ENCODE measurements at regions not wholly inside any gene's neighbourhood (a gene's known extent, or its start where the extent isn't known, plus 50 kb on each side); places are given as distances from the start of the nearest gene placed in this dataset.

- no peaks in the 10 kb centered on the region for H3K36me3 Mint-ChIP-seq (ENCODE audit: low read depth)
- no peak overlapping the region for H3K4me3 Mint-ChIP-seq
- DNase-seq = no peak
- H3K9me3 Mint-ChIP-seq = peaks cover 27% of the 10 kb centered on the region
- TF ChIP-seq, protein P1, sequence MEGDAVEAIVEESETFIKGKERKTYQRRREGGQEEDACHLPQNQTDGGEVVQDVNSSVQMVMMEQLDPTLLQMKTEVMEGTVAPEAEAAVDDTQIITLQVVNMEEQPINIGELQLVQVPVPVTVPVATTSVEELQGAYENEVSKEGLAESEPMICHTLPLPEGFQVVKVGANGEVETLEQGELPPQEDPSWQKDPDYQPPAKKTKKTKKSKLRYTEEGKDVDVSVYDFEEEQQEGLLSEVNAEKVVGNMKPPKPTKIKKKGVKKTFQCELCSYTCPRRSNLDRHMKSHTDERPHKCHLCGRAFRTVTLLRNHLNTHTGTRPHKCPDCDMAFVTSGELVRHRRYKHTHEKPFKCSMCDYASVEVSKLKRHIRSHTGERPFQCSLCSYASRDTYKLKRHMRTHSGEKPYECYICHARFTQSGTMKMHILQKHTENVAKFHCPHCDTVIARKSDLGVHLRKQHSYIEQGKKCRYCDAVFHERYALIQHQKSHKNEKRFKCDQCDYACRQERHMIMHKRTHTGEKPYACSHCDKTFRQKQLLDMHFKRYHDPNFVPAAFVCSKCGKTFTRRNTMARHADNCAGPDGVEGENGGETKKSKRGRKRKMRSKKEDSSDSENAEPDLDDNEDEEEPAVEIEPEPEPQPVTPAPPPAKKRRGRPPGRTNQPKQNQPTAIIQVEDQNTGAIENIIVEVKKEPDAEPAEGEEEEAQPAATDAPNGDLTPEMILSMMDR (IDR thresholded peaks at IDR 0.05) = no peak
- no peak overlapping the region for H3K27ac Mint-ChIP-seq
- H3K27me3 Mint-ChIP-seq (ENCODE audit: low read depth, poor library complexity) = no peaks in the 10 kb centered on the region
- H3K4me1 Mint-ChIP-seq = no peaks in the 10 kb centered on the region
These were observed 130.9 kb upstream of the CNTNAP5 start for GRCh38 chr2:123894167-123894566.

- no peak overlapping the region for H3K27ac Mint-ChIP-seq
- H3K36me3 Mint-ChIP-seq (ENCODE audit: low read depth) = no peaks in the 10 kb centered on the region
- H3K9me3 Mint-ChIP-seq = peaks cover 20% of the 10 kb centered on the region
- H3K4me3 Mint-ChIP-seq = no peak overlapping the region
- no peaks in the 10 kb centered on the region for H3K27me3 Mint-ChIP-seq (ENCODE audit: low read depth, poor library complexity)
- no peak for DNase-seq
- H3K4me1 Mint-ChIP-seq = no peaks in the 10 kb centered on the region
- TF ChIP-seq, protein P1 (IDR thresholded peaks at IDR 0.05) = no peak
These were observed 129.4 kb upstream of the CNTNAP5 start for GRCh38 chr2:123895651-123896050.

DNA sequence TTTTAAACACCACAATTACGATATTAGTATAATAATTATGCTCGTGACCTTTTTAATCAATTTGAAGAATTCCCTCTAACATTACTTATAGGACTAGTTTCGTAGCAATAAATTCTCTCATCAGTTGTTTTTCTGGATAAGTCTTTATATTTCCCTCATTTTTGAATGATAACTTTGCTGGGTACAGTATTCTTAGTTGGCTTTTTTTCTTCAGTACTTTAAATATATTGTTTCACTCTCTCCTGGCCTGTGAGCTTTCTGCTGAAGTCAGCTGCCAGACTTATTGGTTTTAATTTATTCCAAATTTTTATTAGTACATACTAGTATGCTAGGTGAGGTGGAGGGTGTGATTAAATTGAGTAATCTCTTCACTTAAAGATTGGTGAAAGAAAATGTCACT is 123.8 kb upstream of the CNTNAP5 start:
- DNase-seq = no peak
- no peaks in the 10 kb centered on the region for H3K27me3 Mint-ChIP-seq (ENCODE audit: low read depth, poor library complexity)
- no peaks in the 10 kb centered on the region for H3K4me1 Mint-ChIP-seq
- H3K27ac Mint-ChIP-seq = no peak overlapping the region
- peaks cover 20% of the 10 kb centered on the region for H3K9me3 Mint-ChIP-seq
- TF ChIP-seq, protein P1 (IDR thresholded peaks at IDR 0.05) = no peak
- H3K36me3 Mint-ChIP-seq (ENCODE audit: low read depth) = no peaks in the 10 kb centered on the region
- H3K4me3 Mint-ChIP-seq = no peak overlapping the region

DNA sequence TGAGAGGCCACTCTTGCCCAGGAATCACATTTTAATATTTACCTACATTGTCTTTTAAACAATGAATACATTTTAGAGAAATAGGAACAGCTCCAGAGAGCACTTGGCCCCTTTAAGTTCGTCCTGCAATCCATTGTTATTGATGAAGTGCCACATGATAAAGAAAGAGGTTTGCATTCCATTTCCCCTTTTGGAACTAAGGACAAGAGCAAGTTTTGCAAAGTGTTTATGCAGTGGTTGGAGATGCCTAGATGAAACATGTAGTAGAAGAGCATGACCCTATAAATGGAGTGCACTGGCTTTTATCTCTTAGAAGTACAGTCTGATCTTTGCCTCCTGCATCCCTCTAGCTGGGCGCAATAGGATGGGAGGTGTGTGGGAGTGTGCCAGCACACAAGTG is 118.7 kb upstream of the CNTNAP5 start:
- H3K36me3 Mint-ChIP-seq (ENCODE audit: low read depth) = no peaks in the 10 kb centered on the region
- DNase-seq = no peak
- H3K27me3 Mint-ChIP-seq (ENCODE audit: low read depth, poor library complexity) = no peaks in the 10 kb centered on the region
- no peak overlapping the region for H3K4me3 Mint-ChIP-seq
- no peak overlapping the region for H3K27ac Mint-ChIP-seq
- H3K9me3 Mint-ChIP-seq = peaks cover 9% of the 10 kb centered on the region
- no peaks in the 10 kb centered on the region for H3K4me1 Mint-ChIP-seq
- TF ChIP-seq, protein P1 (IDR thresholded peaks at IDR 0.05) = no peak

DNA sequence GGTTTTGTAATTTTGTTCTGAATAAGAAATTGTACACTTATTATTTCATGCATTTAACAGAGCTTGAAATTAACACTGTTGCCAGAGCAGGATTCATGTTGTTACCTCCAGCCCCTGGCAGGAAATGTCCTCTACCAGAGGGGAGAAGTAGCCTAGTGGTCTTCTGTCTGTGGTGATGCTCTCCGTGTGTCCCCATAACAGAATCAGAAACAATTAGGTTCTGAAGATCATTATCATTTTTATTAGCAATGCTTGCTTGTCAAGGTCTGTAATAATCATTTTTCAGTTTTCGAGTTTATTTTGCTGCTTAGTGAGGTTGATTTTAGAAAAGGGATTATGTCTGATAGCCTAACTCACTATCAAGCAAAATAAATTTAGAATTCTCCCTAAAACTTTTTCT is 116.6 kb upstream of the CNTNAP5 start:
- H3K27me3 Mint-ChIP-seq (ENCODE audit: low read depth, poor library complexity) = no peaks in the 10 kb centered on the region
- H3K4me3 Mint-ChIP-seq = no peak overlapping the region
- TF ChIP-seq, protein P1 (IDR thresholded peaks at IDR 0.05) = no peak
- H3K27ac Mint-ChIP-seq = no peak overlapping the region
- H3K9me3 Mint-ChIP-seq = no peaks in the 10 kb centered on the region
- no peaks in the 10 kb centered on the region for H3K36me3 Mint-ChIP-seq (ENCODE audit: low read depth)
- no peak for DNase-seq
- no peaks in the 10 kb centered on the region for H3K4me1 Mint-ChIP-seq

GRCh38 chr2:123912171-123912570 is 112.9 kb upstream of the CNTNAP5 start:
- TF ChIP-seq, protein P1 (IDR thresholded peaks at IDR 0.05) = no peak
- Mint-ChIP-seq H3K27ac (no peak overlapping the region), H3K9me3 (no peaks in the 10 kb centered on the region), H3K36me3 (ENCODE audit: low read depth) (no peaks in the 10 kb centered on the region), H3K4me1 (peaks cover 1% of the 10 kb centered on the region), H3K27me3 (ENCODE audit: low read depth, poor library complexity) (peaks cover 6% of the 10 kb centered on the region), H3K4me3 (no peak overlapping the region)
- no peak for DNase-seq

All from nephron progenitor cell (in vitro differentiated cells).